Lower lobe of right lung (tissue), 2 donors: ENCODE measurements at regions not wholly inside any gene's neighbourhood (a gene's known extent, or its start where the extent isn't known, plus 50 kb on each side); places are given as distances from the start of the nearest gene placed in this dataset.

Experiments used
- ATAC-seq, 2 donors: fragments of 200-7000 bp; cut with Tn5 transposase; one replicate each; pipeline ENCODE4 v1.9.1; 2020 to 2022; ENCODE audit warnings: mild to moderate bottlenecking in 2 of 2, moderate library complexity in 2 of 2
- DNase-seq: peaks from one replicate; pipeline ENCODE4 v3.0.0-alpha.2; 2020
- H3K27ac ChIP-seq: fragments of 200-600 bp; one replicate; pipeline ENCODE4 v1.8.0; 2022
- H3K27me3 ChIP-seq: fragments of 200-600 bp; one replicate; pipeline ENCODE4 v1.8.0; 2022; ENCODE audit warnings: low read depth
- H3K36me3 ChIP-seq: fragments of 200-600 bp; one replicate; pipeline ENCODE4 v1.8.0; 2022; ENCODE audit warnings: mild to moderate bottlenecking
- H3K4me1 ChIP-seq: fragments of 200-600 bp; one replicate; pipeline ENCODE4 v1.8.0; 2022
- H3K4me3 ChIP-seq: fragments of 200-600 bp; one replicate; pipeline ENCODE4 v1.8.0; 2022; ENCODE audit warnings: mild to moderate bottlenecking
- H3K9me3 ChIP-seq: fragments of 200-600 bp; one replicate; pipeline ENCODE4 v1.8.0; 2022
- intact Hi-C: fragments of 100-400 bp; cut with DNase I; formaldehyde crosslinking; loops from one replicate; pipeline ENCODE4 v1.11.0; 2022
- TF ChIP-seq, protein P1 (sequence below): fragments of 200-600 bp; IDR thresholded peaks from one replicate; pipeline ENCODE4 v1.8.0; 2022; ENCODE audit warnings: antibody characterized with exemption, mild to moderate bottlenecking
- donor health status: DM: no; HTN: yes; CAD: no; lungs with severe emphysema.

DNA sequence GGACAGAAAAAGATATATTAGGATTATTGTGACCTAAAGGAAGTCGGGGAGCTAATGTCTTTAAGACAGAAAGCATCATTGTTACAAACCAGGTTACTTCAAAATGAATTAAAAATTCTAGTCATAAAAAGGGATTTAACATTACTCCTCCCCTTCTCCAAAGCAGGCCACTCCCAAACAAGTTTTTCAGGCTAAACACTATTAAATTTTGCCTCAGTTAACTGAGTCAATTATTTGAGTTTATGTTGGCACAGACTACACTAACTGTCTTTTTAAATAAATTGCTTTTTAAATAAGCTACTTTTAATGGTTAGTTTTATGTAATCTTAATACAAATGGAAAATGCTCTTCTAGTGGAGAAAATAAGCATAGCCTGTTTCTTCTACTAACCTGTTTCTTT, 395.0 kb upstream of the DUSP10 start:
- intact Hi-C loops: no loop called here
- Histone ChIP-seq H3K4me1 (no peaks in the 10 kb centered on the region), H3K4me3 (no peak overlapping the region), H3K27ac (no peak overlapping the region), H3K9me3 (no peaks in the 10 kb centered on the region), H3K27me3 (no peaks in the 10 kb centered on the region), H3K36me3 (no peaks in the 10 kb centered on the region)
- TF ChIP-seq, protein P1, sequence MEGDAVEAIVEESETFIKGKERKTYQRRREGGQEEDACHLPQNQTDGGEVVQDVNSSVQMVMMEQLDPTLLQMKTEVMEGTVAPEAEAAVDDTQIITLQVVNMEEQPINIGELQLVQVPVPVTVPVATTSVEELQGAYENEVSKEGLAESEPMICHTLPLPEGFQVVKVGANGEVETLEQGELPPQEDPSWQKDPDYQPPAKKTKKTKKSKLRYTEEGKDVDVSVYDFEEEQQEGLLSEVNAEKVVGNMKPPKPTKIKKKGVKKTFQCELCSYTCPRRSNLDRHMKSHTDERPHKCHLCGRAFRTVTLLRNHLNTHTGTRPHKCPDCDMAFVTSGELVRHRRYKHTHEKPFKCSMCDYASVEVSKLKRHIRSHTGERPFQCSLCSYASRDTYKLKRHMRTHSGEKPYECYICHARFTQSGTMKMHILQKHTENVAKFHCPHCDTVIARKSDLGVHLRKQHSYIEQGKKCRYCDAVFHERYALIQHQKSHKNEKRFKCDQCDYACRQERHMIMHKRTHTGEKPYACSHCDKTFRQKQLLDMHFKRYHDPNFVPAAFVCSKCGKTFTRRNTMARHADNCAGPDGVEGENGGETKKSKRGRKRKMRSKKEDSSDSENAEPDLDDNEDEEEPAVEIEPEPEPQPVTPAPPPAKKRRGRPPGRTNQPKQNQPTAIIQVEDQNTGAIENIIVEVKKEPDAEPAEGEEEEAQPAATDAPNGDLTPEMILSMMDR: no peak
- DNase-seq: no peak
- ATAC-seq: no peak

DNA sequence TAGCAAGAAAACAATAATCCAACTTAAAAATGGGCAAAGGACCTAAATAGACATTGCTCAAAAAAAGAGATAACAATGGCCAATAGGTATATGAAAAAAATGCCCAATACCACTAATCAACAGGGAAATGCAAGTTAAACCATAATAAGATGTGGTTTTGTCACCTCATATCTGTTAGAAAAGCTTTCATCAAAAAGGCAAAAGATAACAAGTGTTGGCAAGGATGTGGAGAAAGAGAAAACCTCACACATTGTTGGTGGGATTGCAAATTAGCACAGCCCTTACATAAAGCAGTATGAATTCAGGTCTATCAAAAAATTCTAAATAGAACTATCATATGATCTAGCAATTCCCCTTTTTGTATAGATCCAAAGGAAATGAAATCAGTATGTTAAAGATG, 387.2 kb upstream of the DUSP10 start:
- DNase-seq: no peak
- no peaks in the 10 kb centered on the region for H3K9me3 ChIP-seq
- intact Hi-C loops: no loop called here
- no peaks in the 10 kb centered on the region for H3K36me3 ChIP-seq
- no peaks in the 10 kb centered on the region for H3K4me1 ChIP-seq
- ATAC-seq: no peak
- no peak overlapping the region for H3K4me3 ChIP-seq
- no peak overlapping the region for H3K27ac ChIP-seq
- TF ChIP-seq, protein P1: no peak
- H3K27me3 ChIP-seq: no peaks in the 10 kb centered on the region

DNA sequence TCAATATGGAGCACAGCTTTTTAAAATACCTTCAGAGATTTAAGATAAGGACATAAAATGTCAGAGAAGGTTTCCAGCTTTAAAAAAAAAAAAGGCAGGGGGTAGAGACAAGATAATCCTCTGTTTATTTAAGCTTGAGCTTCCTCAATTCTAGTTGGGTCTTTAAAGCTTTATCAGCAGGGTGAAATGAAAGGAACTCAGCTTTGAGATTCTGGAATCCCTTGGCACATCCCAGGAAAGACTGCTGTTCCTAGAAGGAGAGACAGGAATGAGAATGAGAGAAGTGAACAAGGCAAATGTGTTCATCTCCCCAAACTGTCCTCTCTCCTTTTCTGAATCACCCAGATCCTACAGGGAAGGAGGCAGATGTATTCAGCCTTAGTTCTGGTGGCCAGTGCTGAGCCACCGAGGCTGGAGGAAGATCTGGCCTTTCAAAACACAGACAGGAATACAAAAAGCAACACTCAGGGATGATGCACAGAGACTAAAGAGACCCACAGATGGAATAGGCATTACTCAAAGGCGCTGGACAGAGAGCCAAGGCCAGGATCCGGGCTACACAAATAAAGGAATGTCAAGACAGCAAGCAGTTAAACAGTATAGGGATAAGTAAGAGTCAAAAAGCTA, 385.8 kb upstream of the DUSP10 start:
- H3K27me3 ChIP-seq: no peaks in the 10 kb centered on the region
- H3K36me3 ChIP-seq: no peaks in the 10 kb centered on the region
- intact Hi-C loops: no loop called here
- H3K4me3 ChIP-seq: no peak overlapping the region
- no peaks in the 10 kb centered on the region for H3K4me1 ChIP-seq
- no peak overlapping the region for H3K27ac ChIP-seq
- TF ChIP-seq, protein P1: no peak
- DNase-seq (no peak), ATAC-seq (no peak)
- no peaks in the 10 kb centered on the region for H3K9me3 ChIP-seq

DNA sequence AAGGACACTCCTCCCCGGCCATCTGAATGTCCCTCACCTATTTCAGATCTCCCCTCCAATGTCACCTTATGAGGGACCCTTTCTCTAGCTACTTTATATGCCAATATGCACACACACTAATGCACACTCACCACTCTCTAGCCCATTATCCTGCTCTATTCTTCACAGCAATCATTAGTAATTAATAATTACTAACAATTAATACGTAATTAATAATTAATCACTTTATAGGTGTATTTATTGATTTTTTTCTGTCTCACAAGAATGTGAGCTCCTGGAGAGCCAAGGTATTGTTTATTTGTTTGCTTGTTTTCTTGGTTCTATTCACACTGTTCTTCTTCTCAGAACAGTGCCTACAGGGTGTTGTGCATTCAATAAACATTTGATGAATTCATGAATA, 385.2 kb upstream of the DUSP10 start:
- Histone ChIP-seq H3K9me3 (no peaks in the 10 kb centered on the region), H3K36me3 (no peaks in the 10 kb centered on the region), H3K4me1 (no peaks in the 10 kb centered on the region), H3K27me3 (no peaks in the 10 kb centered on the region), H3K27ac (no peak overlapping the region), H3K4me3 (no peak overlapping the region)
- ATAC-seq (no peak), DNase-seq (no peak)
- TF ChIP-seq, protein P1: no peak
- intact Hi-C loops: no loop called here

DNA sequence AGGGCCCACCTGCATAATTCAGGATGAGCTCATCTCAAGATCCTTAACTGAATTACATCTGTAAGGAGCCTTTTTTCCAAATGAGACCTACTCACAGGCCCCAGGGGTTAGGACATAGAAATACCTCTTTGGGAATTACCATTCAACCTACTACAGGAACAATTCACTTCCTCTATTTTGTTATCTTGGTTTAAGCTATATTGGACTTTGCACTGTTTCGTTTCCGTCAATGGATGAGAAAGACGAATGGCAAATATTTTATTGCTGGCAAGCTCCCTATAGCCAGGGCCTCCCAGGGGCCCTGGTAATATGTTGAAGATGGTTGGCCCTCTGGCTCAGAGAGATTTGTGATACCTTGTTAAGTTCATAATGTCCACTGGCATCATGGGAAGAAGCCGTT, 384.2 kb upstream of the DUSP10 start:
- DNase-seq (no peak), ATAC-seq (no peak)
- intact Hi-C loops: no loop called here
- H3K27me3 ChIP-seq: no peaks in the 10 kb centered on the region
- TF ChIP-seq, protein P1: no peak
- no peaks in the 10 kb centered on the region for H3K36me3 ChIP-seq
- no peak overlapping the region for H3K27ac ChIP-seq
- H3K9me3 ChIP-seq: no peaks in the 10 kb centered on the region
- H3K4me1 ChIP-seq: no peaks in the 10 kb centered on the region
- H3K4me3 ChIP-seq: no peak overlapping the region

DNA sequence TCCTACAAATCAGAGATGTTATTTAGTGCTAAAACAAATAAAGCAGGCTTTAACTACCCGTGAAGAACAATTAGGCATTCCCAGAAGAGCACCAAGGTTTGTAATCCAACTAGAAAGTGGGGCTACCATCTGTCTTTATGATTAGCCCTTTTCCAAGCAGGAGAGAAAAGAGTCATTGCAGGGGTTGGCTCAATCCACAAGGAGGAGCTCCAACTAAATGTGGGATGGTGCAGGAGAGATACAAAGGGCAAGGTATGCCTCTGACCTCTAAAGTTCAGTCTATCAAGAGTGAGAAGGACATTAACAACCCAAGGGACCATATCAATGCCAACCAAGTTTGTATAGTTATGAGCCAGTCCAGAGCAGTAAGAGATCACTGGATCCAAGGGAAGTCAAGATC, 382.7 kb upstream of the DUSP10 start:
- TF ChIP-seq, protein P1: no peak
- no peak for DNase-seq
- Histone ChIP-seq H3K4me1 (no peaks in the 10 kb centered on the region), H3K27ac (no peak overlapping the region), H3K27me3 (no peaks in the 10 kb centered on the region), H3K9me3 (no peaks in the 10 kb centered on the region), H3K36me3 (no peaks in the 10 kb centered on the region), H3K4me3 (no peak overlapping the region)
- ATAC-seq: no peak
- intact Hi-C loops: no loop called here
